Tibial artery (tissue), 4 donors: ENCODE measurements at regions not wholly inside any gene's neighbourhood (a gene's known extent, or its start where the extent isn't known, plus 50 kb on each side); places are given as distances from the start of the nearest gene placed in this dataset.

Experiments
- DNase-seq, 2 donors: peaks; one replicate each; pipeline ENCODE4 v3.0.0-alpha.2; 2019
- H3K27ac ChIP-seq, 2 donors: fragments of 200-600 bp; sonication (generic) in 1 of 2; 1 replicate in 1 of 2; 2 replicates in 1 of 2; pipeline ENCODE4 v1.5.1; 2018 to 2019; ENCODE audit warnings: mild to moderate bottlenecking in 1 of 2
- H3K27me3 ChIP-seq, 2 donors: fragments of 200-600 bp; sonication (generic) in 1 of 2; one replicate each; pipeline versions ENCODE4 v1.5.1 to v1.6.0; 2016 to 2019
- H3K36me3 ChIP-seq, 3 donors: fragments of 200-600 bp; sonication (generic) in 2 of 3; one replicate each; pipeline ENCODE4 v1.5.1; 2016 to 2019; ENCODE audit warnings: mild to moderate bottlenecking in 2 of 3
- H3K4me1 ChIP-seq, 4 donors: fragments of 200-600 bp; sonication (generic) in 2 of 4; 1 replicate in 3 of 4; 2 replicates in 1 of 4; pipeline ENCODE4 v1.5.1; 2016 to 2019
- H3K4me3 ChIP-seq, 2 donors: fragments of 200-600 bp; sonication (generic) in 1 of 2; 1 replicate in 1 of 2; 2 replicates in 1 of 2; pipeline ENCODE4 v1.5.1; 2018 to 2019; ENCODE audit warnings: mild to moderate bottlenecking in 2 of 2
- H3K9me3 ChIP-seq, 3 donors: fragments of 200-600 bp; sonication (generic) in 1 of 3; one replicate each; pipeline ENCODE4 v1.5.1; 2016 to 2019
- intact Hi-C: fragments of 100-400 bp; cut with DNase I; formaldehyde crosslinking; loops from one replicate; pipeline ENCODE4 v1.15.0; 2023; ENCODE audit warnings: low total_unique reads
- TF ChIP-seq, protein P1 (sequence below), 2 experiments: fragments of 200-600 bp in 1 of 2; fragments of 450-650 bp in 1 of 2; IDR thresholded peaks; one replicate each; pipeline ENCODE4 v1.5.1; 2017 to 2019; ENCODE audit warnings: antibody characterized with exemption in 2 of 2, mild to moderate bottlenecking in 1 of 2, moderate library complexity in 1 of 2

DNA sequence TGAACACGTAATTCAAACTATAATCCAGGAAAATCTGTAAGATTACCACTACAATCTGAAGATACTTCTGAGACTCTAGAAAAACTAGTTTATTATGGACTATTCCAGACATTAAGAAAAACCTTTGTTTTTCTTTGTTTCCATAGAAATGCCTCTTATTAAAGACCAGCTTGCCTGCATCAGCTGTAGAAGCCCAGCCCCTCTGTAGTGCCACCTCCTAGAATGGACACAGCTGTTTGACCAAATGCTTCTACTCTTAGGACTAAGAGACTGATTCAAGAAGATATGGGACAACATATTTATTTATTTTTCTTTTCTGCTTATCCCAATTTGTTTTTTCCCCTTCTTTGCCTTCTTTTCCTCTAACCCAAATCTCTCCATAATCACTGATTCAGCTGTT is 93.8 kb downstream of the CXCL12 start:
- no peak overlapping the region for H3K4me3 ChIP-seq
- intact Hi-C loops = no loop called here
- DNase-seq = no peak
- no peaks in the 10 kb centered on the region for H3K36me3 ChIP-seq
- no peak overlapping the region for H3K27ac ChIP-seq
- no peaks in the 10 kb centered on the region for H3K27me3 ChIP-seq
- TF ChIP-seq, protein P1, sequence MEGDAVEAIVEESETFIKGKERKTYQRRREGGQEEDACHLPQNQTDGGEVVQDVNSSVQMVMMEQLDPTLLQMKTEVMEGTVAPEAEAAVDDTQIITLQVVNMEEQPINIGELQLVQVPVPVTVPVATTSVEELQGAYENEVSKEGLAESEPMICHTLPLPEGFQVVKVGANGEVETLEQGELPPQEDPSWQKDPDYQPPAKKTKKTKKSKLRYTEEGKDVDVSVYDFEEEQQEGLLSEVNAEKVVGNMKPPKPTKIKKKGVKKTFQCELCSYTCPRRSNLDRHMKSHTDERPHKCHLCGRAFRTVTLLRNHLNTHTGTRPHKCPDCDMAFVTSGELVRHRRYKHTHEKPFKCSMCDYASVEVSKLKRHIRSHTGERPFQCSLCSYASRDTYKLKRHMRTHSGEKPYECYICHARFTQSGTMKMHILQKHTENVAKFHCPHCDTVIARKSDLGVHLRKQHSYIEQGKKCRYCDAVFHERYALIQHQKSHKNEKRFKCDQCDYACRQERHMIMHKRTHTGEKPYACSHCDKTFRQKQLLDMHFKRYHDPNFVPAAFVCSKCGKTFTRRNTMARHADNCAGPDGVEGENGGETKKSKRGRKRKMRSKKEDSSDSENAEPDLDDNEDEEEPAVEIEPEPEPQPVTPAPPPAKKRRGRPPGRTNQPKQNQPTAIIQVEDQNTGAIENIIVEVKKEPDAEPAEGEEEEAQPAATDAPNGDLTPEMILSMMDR (IDR thresholded peaks at IDR 0.05) = no peak
- H3K4me1 ChIP-seq = peaks cover 0 to 41% (median 21%) of the 10 kb centered on the region in 4 donors
- no peaks in the 10 kb centered on the region for H3K9me3 ChIP-seq

DNA sequence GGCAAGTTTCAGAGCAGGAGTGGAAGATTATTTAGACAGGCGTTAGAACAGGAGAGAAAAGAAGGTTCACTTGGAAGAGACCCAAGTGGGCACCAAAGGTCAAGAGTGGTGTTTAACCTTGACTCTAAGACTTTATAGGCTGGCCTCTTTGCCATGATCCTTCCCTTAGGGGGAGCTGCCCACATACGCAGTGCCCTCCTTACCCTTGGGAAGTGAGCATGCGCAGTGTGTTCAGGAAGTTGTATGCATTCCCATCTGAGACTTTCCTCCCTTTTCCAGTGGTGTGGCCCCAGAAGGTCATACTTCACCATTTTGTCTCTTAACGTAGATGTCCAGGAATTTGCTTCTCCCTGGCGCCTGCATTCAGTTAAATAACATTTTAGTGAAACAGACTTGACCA is 95.8 kb downstream of the CXCL12 start:
- H3K4me1 ChIP-seq = peaks cover 0 to 29% (median 13%) of the 10 kb centered on the region in 4 donors
- H3K36me3 ChIP-seq = no peaks in the 10 kb centered on the region
- no peaks in the 10 kb centered on the region for H3K9me3 ChIP-seq
- no peak overlapping the region for H3K4me3 ChIP-seq
- H3K27me3 ChIP-seq = no peaks in the 10 kb centered on the region
- TF ChIP-seq, protein P1 (IDR thresholded peaks at IDR 0.05) = no peak
- H3K27ac ChIP-seq = no peak overlapping the region
- intact Hi-C loops = no loop called here
- DNase-seq = no peak

DNA sequence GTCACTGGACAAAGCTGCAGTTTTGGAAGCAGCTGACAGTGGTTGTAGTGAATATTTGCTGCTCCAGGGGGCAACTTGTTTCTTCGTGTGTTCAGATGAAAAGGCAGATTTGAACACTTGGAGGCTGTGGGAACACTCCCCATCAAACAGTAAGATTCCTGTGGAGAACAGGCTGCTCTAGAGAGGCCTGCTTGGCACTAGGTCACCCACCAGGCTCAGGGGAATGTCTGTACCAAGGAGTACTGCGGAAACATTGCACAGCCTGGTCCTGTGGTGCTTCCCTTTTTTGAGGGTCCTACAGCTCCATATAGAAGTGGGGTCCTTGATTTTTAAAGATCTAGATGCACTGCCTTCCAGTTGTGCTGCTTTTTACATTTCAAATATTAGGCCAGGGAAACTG is 97.5 kb downstream of the CXCL12 start:
- TF ChIP-seq, protein P1 (IDR thresholded peaks at IDR 0.05) = no peak
- H3K4me3 ChIP-seq = no peak overlapping the region
- H3K27ac ChIP-seq = no peak overlapping the region
- no peaks in the 10 kb centered on the region for H3K27me3 ChIP-seq
- H3K9me3 ChIP-seq = no peaks in the 10 kb centered on the region
- intact Hi-C loops = no loop called here
- peaks cover 0 to 14% (median 0%) of the 10 kb centered on the region in 4 donors for H3K4me1 ChIP-seq
- no peaks in the 10 kb centered on the region for H3K36me3 ChIP-seq
- DNase-seq = no peak

DNA sequence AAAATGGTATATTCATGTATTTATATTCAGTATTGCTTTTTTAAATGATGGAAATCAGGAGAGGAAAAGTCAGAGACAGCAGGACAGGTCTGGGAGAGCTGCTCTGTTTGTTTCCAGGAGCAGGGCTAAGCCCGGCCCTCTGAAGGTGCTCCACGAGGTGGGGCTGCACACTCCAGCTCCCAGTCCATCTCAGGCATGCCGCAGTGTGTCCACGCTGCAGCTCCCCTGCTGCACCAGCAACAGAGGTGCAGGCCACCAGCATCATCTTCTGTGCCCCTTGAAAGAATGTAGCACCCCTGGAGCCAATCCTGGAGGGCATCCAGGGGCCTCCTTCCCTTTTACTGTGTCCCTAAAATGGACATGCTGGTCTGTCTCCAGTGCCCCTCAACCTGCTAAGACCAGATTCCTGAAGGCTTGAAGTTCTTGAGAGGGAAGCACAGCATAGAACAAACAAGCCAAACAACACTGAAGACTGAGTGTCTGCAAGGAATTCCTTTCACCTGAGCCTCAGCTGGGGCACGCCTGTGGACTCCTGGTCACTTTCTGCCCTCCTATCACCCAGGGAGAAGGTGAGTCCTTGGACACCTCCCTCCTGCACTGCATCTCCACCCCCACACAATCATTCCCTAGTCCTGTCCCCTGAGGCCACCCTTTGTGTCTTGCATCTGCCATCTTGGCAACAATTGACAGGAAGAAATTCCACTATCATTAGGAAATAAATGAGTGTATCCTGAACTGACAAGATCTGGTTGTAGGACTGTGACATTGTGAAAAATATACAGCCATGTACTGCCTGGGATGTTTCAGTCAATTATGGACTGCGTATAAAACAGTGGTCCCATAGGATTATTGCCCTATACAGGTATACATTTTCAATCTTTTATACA is 100.5 kb downstream of the CXCL12 start:
- Histone ChIP-seq H3K4me3 (no peak overlapping the region), H3K4me1 (peaks cover 0 to 34% (median 15%) of the 10 kb centered on the region in 4 donors), H3K27ac (no peak overlapping the region), H3K36me3 (no peaks in the 10 kb centered on the region), H3K9me3 (no peaks in the 10 kb centered on the region), H3K27me3 (no peaks in the 10 kb centered on the region)
- intact Hi-C loops = no loop called here
- DNase-seq = no peak
- TF ChIP-seq, protein P1 (IDR thresholded peaks at IDR 0.05) = no peak

DNA sequence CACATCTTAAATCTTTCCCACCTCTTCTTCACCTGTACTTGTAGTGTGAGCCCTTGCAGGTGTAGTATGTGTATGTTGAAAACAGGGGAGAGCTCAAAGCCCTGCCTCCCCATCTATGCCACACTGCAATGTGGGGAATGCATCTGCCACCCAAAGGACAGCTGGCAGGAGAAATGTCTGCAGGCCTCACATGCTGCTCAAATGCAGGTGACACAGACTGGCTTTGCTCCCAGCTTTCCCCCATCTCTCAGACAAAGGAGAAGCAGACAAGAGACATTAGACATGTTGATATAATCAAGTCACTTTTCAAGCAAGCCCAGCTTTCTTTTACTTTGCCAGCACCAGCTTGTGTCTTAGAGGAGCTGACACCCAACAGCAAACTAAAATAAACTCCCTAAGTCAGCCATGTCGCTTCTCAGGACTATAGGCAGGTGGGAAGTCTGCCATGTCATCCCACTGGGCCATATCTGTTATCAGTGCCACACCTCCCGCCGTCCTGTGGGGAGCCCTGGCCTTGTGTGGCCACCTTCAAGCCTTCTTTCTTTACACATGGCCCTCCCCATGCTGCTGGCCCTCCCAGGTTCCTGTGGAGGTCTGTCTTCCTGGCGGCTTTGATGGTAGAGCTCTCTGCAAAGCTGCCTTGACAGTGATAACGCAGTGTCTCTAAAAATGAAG is 102.1 kb downstream of the CXCL12 start:
- DNase-seq = no peak
- Histone ChIP-seq H3K36me3 (no peaks in the 10 kb centered on the region), H3K27ac (no peak overlapping the region), H3K27me3 (no peaks in the 10 kb centered on the region), H3K4me1 (peaks cover 0 to 34% (median 15%) of the 10 kb centered on the region in 4 donors), H3K4me3 (no peak overlapping the region), H3K9me3 (no peaks in the 10 kb centered on the region)
- intact Hi-C loops = no loop called here
- TF ChIP-seq, protein P1 (IDR thresholded peaks at IDR 0.05) = no peak
